ENCODE measurements at regions not wholly inside any gene's neighbourhood (a gene's known extent, or its start where the extent isn't known, plus 50 kb on each side); places are given as distances from the start of the nearest gene placed in this dataset.

- peak overlapping the region; percentile 66 to 78 for H3K4me3 ChIP-seq (ENCODE audit: low read depth in 1 of 2, low read length in 2 of 2)
- 51 to 53% methylated on average over 3 of the region's 3 CpGs for WGBS, 2 donors
Observed at GRCh38 chr1:209431402-209431801, 152.1 kb upstream of the CAMK1G start.

GRCh38 chr1:209431813-209432442, 151.6 kb upstream of the CAMK1G start:
- peak overlapping the region; percentile 90 to 94 for H3K27ac ChIP-seq (ENCODE audit: low read depth in 2 of 2, low read length in 1 of 2)
- 46 to 72% methylated on average over 12 of the region's 12 CpGs for WGBS, 2 donors
- no peaks in the 10 kb centered on the region for H3K27me3 ChIP-seq (ENCODE audit: control insufficient read depth in 1 of 2, insufficient read depth in 2 of 2, low read length in 2 of 2)
- H3K4me1 ChIP-seq (ENCODE audit: control insufficient read depth in 2 of 2, insufficient read depth in 2 of 2, low read length in 1 of 2) = peaks cover 0 to 3% of the 10 kb centered on the region in 2 donors
- H3K9me3 ChIP-seq (ENCODE audit: control insufficient read depth in 2 of 2, insufficient read depth in 1 of 2, low read depth in 1 of 2, low read length in 1 of 2) = no peaks in the 10 kb centered on the region
- H3K36me3 ChIP-seq (ENCODE audit: control insufficient read depth in 2 of 2, insufficient read depth in 2 of 2, low read length in 1 of 2) = peaks cover 0 to 13% of the 10 kb centered on the region in 2 donors
- H3K4me3 ChIP-seq (ENCODE audit: low read depth in 1 of 2, low read length in 2 of 2) = peak overlapping the region; percentile 66 to 78

More at GRCh38 chr1:209431402-209431801, 152.1 kb upstream of the CAMK1G start:
- no peaks in the 10 kb centered on the region for H3K27me3 ChIP-seq (ENCODE audit: control insufficient read depth in 1 of 2, insufficient read depth in 2 of 2, low read length in 2 of 2)
- H3K9me3 ChIP-seq (ENCODE audit: control insufficient read depth in 2 of 2, insufficient read depth in 1 of 2, low read depth in 1 of 2, low read length in 1 of 2) = no peaks in the 10 kb centered on the region
- H3K27ac ChIP-seq (ENCODE audit: low read depth in 2 of 2, low read length in 1 of 2) = peak overlapping the region; percentile 90 to 94
- peaks cover 3 to 4% of the 10 kb centered on the region in 2 donors for H3K4me1 ChIP-seq (ENCODE audit: control insufficient read depth in 2 of 2, insufficient read depth in 2 of 2, low read length in 1 of 2)
- H3K36me3 ChIP-seq (ENCODE audit: control insufficient read depth in 2 of 2, insufficient read depth in 2 of 2, low read length in 1 of 2) = peaks cover 0 to 13% of the 10 kb centered on the region in 2 donors

- peak overlapping the region; percentile 90 to 94 for H3K27ac ChIP-seq (ENCODE audit: low read depth in 2 of 2, low read length in 1 of 2)
- H3K4me3 ChIP-seq (ENCODE audit: low read depth in 1 of 2, low read length in 2 of 2) = peak overlapping the region; percentile 66 to 78
- H3K9me3 ChIP-seq (ENCODE audit: control insufficient read depth in 2 of 2, insufficient read depth in 1 of 2, low read depth in 1 of 2, low read length in 1 of 2) = no peaks in the 10 kb centered on the region
- peaks cover 0 to 13% of the 10 kb centered on the region in 2 donors for H3K36me3 ChIP-seq (ENCODE audit: control insufficient read depth in 2 of 2, insufficient read depth in 2 of 2, low read length in 1 of 2)
- H3K27me3 ChIP-seq (ENCODE audit: control insufficient read depth in 1 of 2, insufficient read depth in 2 of 2, low read length in 2 of 2) = no peaks in the 10 kb centered on the region
- 43 to 55% methylated on average over 4 of the region's 4 CpGs for WGBS, 2 donors
- no peaks in the 10 kb centered on the region for H3K4me1 ChIP-seq (ENCODE audit: control insufficient read depth in 2 of 2, insufficient read depth in 2 of 2, low read length in 1 of 2)
Observed at GRCh38 chr1:209432443-209432825, 151.1 kb upstream of the CAMK1G start.

- H3K27me3 ChIP-seq (ENCODE audit: control insufficient read depth in 1 of 2, insufficient read depth in 2 of 2, low read length in 2 of 2) = no peaks in the 10 kb centered on the region
- H3K27ac ChIP-seq (ENCODE audit: low read depth in 2 of 2, low read length in 1 of 2) = peak overlapping the region; percentile 49 to 70
- H3K4me3 ChIP-seq (ENCODE audit: low read depth in 1 of 2, low read length in 2 of 2) = no peak overlapping the region
- H3K4me1 ChIP-seq (ENCODE audit: control insufficient read depth in 2 of 2, insufficient read depth in 2 of 2, low read length in 1 of 2) = no peaks in the 10 kb centered on the region
- H3K36me3 ChIP-seq (ENCODE audit: control insufficient read depth in 2 of 2, insufficient read depth in 2 of 2, low read length in 1 of 2) = peaks cover 0 to 13% of the 10 kb centered on the region in 2 donors
- WGBS, 2 donors = 29 to 30% methylated on average over 3 of the region's 3 CpGs
- no peaks in the 10 kb centered on the region for H3K9me3 ChIP-seq (ENCODE audit: control insufficient read depth in 2 of 2, insufficient read depth in 1 of 2, low read depth in 1 of 2, low read length in 1 of 2)
Observed at GRCh38 chr1:209433649-209434031, 149.9 kb upstream of the CAMK1G start.

- H3K27me3 ChIP-seq (ENCODE audit: control insufficient read depth in 1 of 2, insufficient read depth in 2 of 2, low read length in 2 of 2) = no peaks in the 10 kb centered on the region
- no peaks in the 10 kb centered on the region for H3K4me1 ChIP-seq (ENCODE audit: control insufficient read depth in 2 of 2, insufficient read depth in 2 of 2, low read length in 1 of 2)
- H3K36me3 ChIP-seq (ENCODE audit: control insufficient read depth in 2 of 2, insufficient read depth in 2 of 2, low read length in 1 of 2) = peaks cover 0 to 13% of the 10 kb centered on the region in 2 donors
- no peak overlapping the region for H3K4me3 ChIP-seq (ENCODE audit: low read depth in 1 of 2, low read length in 2 of 2)
- H3K27ac ChIP-seq (ENCODE audit: low read depth in 2 of 2, low read length in 1 of 2) = peak overlapping the region; percentile 49 to 69
- H3K9me3 ChIP-seq (ENCODE audit: control insufficient read depth in 2 of 2, insufficient read depth in 1 of 2, low read depth in 1 of 2, low read length in 1 of 2) = no peaks in the 10 kb centered on the region
- WGBS, 2 donors = 48 to 49% methylated on average over 1 of the region's 1 CpG
Observed at GRCh38 chr1:209434066-209434465, 149.4 kb upstream of the CAMK1G start.

GRCh38 chr1:209434631-209435217, 148.8 kb upstream of the CAMK1G start:
- Histone ChIP-seq H3K4me3 (ENCODE audit: low read depth in 1 of 2, low read length in 2 of 2) (no peak overlapping the region), H3K27ac (ENCODE audit: low read depth in 2 of 2, low read length in 1 of 2) (peak overlapping the region; percentile 69 to 76), H3K9me3 (ENCODE audit: control insufficient read depth in 2 of 2, insufficient read depth in 1 of 2, low read depth in 1 of 2, low read length in 1 of 2) (no peaks in the 10 kb centered on the region), H3K36me3 (ENCODE audit: control insufficient read depth in 2 of 2, insufficient read depth in 2 of 2, low read length in 1 of 2) (peaks cover 0 to 13% of the 10 kb centered on the region in 2 donors), H3K27me3 (ENCODE audit: control insufficient read depth in 1 of 2, insufficient read depth in 2 of 2, low read length in 2 of 2) (no peaks in the 10 kb centered on the region), H3K4me1 (ENCODE audit: control insufficient read depth in 2 of 2, insufficient read depth in 2 of 2, low read length in 1 of 2) (no peaks in the 10 kb centered on the region)
- 43 to 58% methylated on average over 7 of the region's 7 CpGs for WGBS, 2 donors

GRCh38 chr1:209435654-209436566, 147.6 kb upstream of the CAMK1G start:
- Histone ChIP-seq H3K27me3 (ENCODE audit: control insufficient read depth in 1 of 2, insufficient read depth in 2 of 2, low read length in 2 of 2) (no peaks in the 10 kb centered on the region), H3K4me3 (ENCODE audit: low read depth in 1 of 2, low read length in 2 of 2) (no peak overlapping the region), H3K4me1 (ENCODE audit: control insufficient read depth in 2 of 2, insufficient read depth in 2 of 2, low read length in 1 of 2) (no peaks in the 10 kb centered on the region), H3K9me3 (ENCODE audit: control insufficient read depth in 2 of 2, insufficient read depth in 1 of 2, low read depth in 1 of 2, low read length in 1 of 2) (no peaks in the 10 kb centered on the region), H3K36me3 (ENCODE audit: control insufficient read depth in 2 of 2, insufficient read depth in 2 of 2, low read length in 1 of 2) (peaks cover 0 to 6% of the 10 kb centered on the region in 2 donors), H3K27ac (ENCODE audit: low read depth in 2 of 2, low read length in 1 of 2) (peak overlapping the region; percentile 59 to 67)
- WGBS, 2 donors = 22 to 26% methylated on average over 6 of the region's 6 CpGs

GRCh38 chr1:209439828-209440227, 143.7 kb upstream of the CAMK1G start:
- no peaks in the 10 kb centered on the region for H3K4me1 ChIP-seq (ENCODE audit: control insufficient read depth in 2 of 2, insufficient read depth in 2 of 2, low read length in 1 of 2)
- 87 to 93% methylated on average over 3 of the region's 3 CpGs for WGBS, 2 donors
- H3K9me3 ChIP-seq (ENCODE audit: control insufficient read depth in 2 of 2, insufficient read depth in 1 of 2, low read depth in 1 of 2, low read length in 1 of 2) = no peaks in the 10 kb centered on the region
- H3K36me3 ChIP-seq (ENCODE audit: control insufficient read depth in 2 of 2, insufficient read depth in 2 of 2, low read length in 1 of 2) = no peaks in the 10 kb centered on the region
- H3K27ac ChIP-seq (ENCODE audit: low read depth in 2 of 2, low read length in 1 of 2) = no peak overlapping the region
- no peak overlapping the region for H3K4me3 ChIP-seq (ENCODE audit: low read depth in 1 of 2, low read length in 2 of 2)
- H3K27me3 ChIP-seq (ENCODE audit: control insufficient read depth in 1 of 2, insufficient read depth in 2 of 2, low read length in 2 of 2) = no peaks in the 10 kb centered on the region

GRCh38 chr1:209443361-209443931, 140.1 kb upstream of the CAMK1G start:
- Histone ChIP-seq H3K4me3 (ENCODE audit: low read depth in 1 of 2, low read length in 2 of 2) (no peak overlapping the region), H3K27me3 (ENCODE audit: control insufficient read depth in 1 of 2, insufficient read depth in 2 of 2, low read length in 2 of 2) (no peaks in the 10 kb centered on the region), H3K4me1 (ENCODE audit: control insufficient read depth in 2 of 2, insufficient read depth in 2 of 2, low read length in 1 of 2) (no peaks in the 10 kb centered on the region), H3K36me3 (ENCODE audit: control insufficient read depth in 2 of 2, insufficient read depth in 2 of 2, low read length in 1 of 2) (no peaks in the 10 kb centered on the region), H3K9me3 (ENCODE audit: control insufficient read depth in 2 of 2, insufficient read depth in 1 of 2, low read depth in 1 of 2, low read length in 1 of 2) (no peaks in the 10 kb centered on the region), H3K27ac (ENCODE audit: low read depth in 2 of 2, low read length in 1 of 2) (peak overlapping the region; percentile 46 to 56)
- WGBS, 2 donors = 61 to 66% methylated on average over 5 of the region's 5 CpGs

Data from esophagus (tissue), 2 donors.